WTC11 (cell line): ENCODE measurements at regions not wholly inside any gene's neighbourhood (a gene's known extent, or its start where the extent isn't known, plus 50 kb on each side); places are given as distances from the start of the nearest gene placed in this dataset.

Experiments used
- ATAC-seq: fragments of 200-7000 bp; cut with Tn5 transposase; 2 replicates; pipeline ENCODE4 v1.10.0; 2021; ENCODE audit warnings: mild to moderate bottlenecking, moderate library complexity
- CTCF ChIA-PET: fragments of 300-600 bp; sonication (Branson Sonifier 250); formaldehyde crosslinking; loops from one replicate; lab custom pipeline; 2021; ENCODE audit warnings: antibody characterized with exemption; lab: Charles Lee
- POLR2A ChIA-PET: fragments of 350-600 bp; sonication (Branson Sonifier 250); formaldehyde crosslinking; loops from one replicate; lab custom pipeline; 2021; ENCODE audit warnings: antibody characterized with exemption; lab: Charles Lee
- DNase-seq: peaks from one replicate; pipeline ENCODE4 v3.0.0; 2021; ENCODE audit warnings: low spot score
- H3K27ac Mint-ChIP-seq: 2 replicates; pipeline ENCODE4 v1.8.0; 2021; ENCODE audit warnings: mixed read lengths
- H3K27me3 Mint-ChIP-seq: 2 replicates; pipeline ENCODE4 v1.8.0; 2021; ENCODE audit warnings: low read depth, mild to moderate bottlenecking, moderate library complexity, mixed read lengths
- H3K36me3 Mint-ChIP-seq: 2 replicates; pipeline ENCODE4 v1.8.0; 2021; ENCODE audit warnings: mixed read lengths
- H3K4me1 Mint-ChIP-seq: 2 replicates; pipeline ENCODE4 v1.8.0; 2022; ENCODE audit warnings: mixed read lengths
- H3K4me3 Mint-ChIP-seq: 2 replicates; pipeline ENCODE4 v1.8.0; 2021; ENCODE audit warnings: mild to moderate bottlenecking, moderate library complexity, mixed read lengths
- H3K9me3 Mint-ChIP-seq: 2 replicates; pipeline ENCODE4 v1.8.0; 2021; ENCODE audit warnings: mixed read lengths
- AR ChIP-seq: fragments of 250-450 bp; sonication (Bioruptor Pico); IDR thresholded peaks from 2 replicates; pipeline ENCODE4 v1.9.0; 2021; ENCODE audit warnings: mild to moderate bottlenecking
- ESRRA ChIP-seq: sonication (generic); formaldehyde crosslinking; IDR thresholded peaks from 2 replicates; pipeline ENCODE4 v1.8.1; 2022; ENCODE audit warnings: mild to moderate bottlenecking, missing genetic modification reagents, borderline replicate concordance
- KAT7 ChIP-seq: sonication (generic); formaldehyde crosslinking; IDR thresholded peaks from 2 replicates; pipeline ENCODE4 v1.8.1; 2023; ENCODE audit warnings: missing genetic modification reagents, mild to moderate bottlenecking, borderline replicate concordance
- OVOL2 ChIP-seq: fragments of 250-450 bp; sonication (Bioruptor Pico); IDR thresholded peaks from 2 replicates; pipeline ENCODE4 v1.9.0; 2021; ENCODE audit warnings: mild to moderate bottlenecking, borderline replicate concordance
- RELA ChIP-seq: sonication (generic); formaldehyde crosslinking; IDR thresholded peaks from 2 replicates; pipeline ENCODE4 v1.8.1; 2022; ENCODE audit warnings: missing genetic modification reagents, mild to moderate bottlenecking, borderline replicate concordance
- TEAD4 ChIP-seq: sonication (generic); formaldehyde crosslinking; IDR thresholded peaks from 2 replicates; pipeline ENCODE4 v1.8.0; 2022; ENCODE audit warnings: mild to moderate bottlenecking, missing genetic modification reagents
- ZNF281 ChIP-seq: sonication (generic); formaldehyde crosslinking; IDR thresholded peaks from 2 replicates; pipeline ENCODE4 v1.8.0; 2023; ENCODE audit warnings: mild to moderate bottlenecking, missing genetic modification reagents
- TF ChIP-seq, protein P1 (sequence below): sonication (generic); formaldehyde crosslinking; IDR thresholded peaks from 2 replicates; pipeline ENCODE4 v1.8.1; 2022; ENCODE audit warnings: missing genetic modification reagents, borderline replicate concordance
- TF ChIP-seq, protein P2 (sequence below): fragments of 250-450 bp; sonication (Bioruptor Pico); IDR thresholded peaks from 2 replicates; pipeline ENCODE4 v1.9.0; 2021; ENCODE audit warnings: mild to moderate bottlenecking, borderline replicate concordance
- TF ChIP-seq, protein P3 (sequence below): fragments of 250-450 bp; sonication (Bioruptor Pico); IDR thresholded peaks from 2 replicates; pipeline ENCODE4 v1.9.0; 2021; ENCODE audit warnings: moderate library complexity, mild to moderate bottlenecking, inconsistent platforms, borderline replicate concordance
- TF ChIP-seq, protein P4 (sequence below): sonication (generic); formaldehyde crosslinking; IDR thresholded peaks from 2 replicates; pipeline ENCODE4 v1.8.1; 2022; ENCODE audit warnings: low read depth, missing genetic modification reagents, borderline replicate concordance

GRCh38 chr1:185438936-185439335 lies 121.9 kb upstream of the IVNS1ABP start:
- H3K4me3 Mint-ChIP-seq: no peak overlapping the region
- ChIA-PET CTCF (no interaction called here), POLR2A (no interaction called here)
- no peak for DNase-seq
- TF ChIP-seq, protein P1, sequence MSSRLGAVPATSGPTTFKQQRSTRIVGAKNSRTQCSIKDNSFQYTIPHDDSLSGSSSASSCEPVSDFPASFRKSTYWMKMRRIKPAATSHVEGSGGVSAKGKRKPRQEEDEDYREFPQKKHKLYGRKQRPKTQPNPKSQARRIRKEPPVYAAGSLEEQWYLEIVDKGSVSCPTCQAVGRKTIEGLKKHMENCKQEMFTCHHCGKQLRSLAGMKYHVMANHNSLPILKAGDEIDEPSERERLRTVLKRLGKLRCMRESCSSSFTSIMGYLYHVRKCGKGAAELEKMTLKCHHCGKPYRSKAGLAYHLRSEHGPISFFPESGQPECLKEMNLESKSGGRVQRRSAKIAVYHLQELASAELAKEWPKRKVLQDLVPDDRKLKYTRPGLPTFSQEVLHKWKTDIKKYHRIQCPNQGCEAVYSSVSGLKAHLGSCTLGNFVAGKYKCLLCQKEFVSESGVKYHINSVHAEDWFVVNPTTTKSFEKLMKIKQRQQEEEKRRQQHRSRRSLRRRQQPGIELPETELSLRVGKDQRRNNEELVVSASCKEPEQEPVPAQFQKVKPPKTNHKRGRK (CRISPR knock-in tag): no peak
- TF ChIP-seq ZNF281 (CRISPR knock-in tag): no peak
- TF ChIP-seq ESRRA (CRISPR knock-in tag): no peak
- TF ChIP-seq, protein P2, sequence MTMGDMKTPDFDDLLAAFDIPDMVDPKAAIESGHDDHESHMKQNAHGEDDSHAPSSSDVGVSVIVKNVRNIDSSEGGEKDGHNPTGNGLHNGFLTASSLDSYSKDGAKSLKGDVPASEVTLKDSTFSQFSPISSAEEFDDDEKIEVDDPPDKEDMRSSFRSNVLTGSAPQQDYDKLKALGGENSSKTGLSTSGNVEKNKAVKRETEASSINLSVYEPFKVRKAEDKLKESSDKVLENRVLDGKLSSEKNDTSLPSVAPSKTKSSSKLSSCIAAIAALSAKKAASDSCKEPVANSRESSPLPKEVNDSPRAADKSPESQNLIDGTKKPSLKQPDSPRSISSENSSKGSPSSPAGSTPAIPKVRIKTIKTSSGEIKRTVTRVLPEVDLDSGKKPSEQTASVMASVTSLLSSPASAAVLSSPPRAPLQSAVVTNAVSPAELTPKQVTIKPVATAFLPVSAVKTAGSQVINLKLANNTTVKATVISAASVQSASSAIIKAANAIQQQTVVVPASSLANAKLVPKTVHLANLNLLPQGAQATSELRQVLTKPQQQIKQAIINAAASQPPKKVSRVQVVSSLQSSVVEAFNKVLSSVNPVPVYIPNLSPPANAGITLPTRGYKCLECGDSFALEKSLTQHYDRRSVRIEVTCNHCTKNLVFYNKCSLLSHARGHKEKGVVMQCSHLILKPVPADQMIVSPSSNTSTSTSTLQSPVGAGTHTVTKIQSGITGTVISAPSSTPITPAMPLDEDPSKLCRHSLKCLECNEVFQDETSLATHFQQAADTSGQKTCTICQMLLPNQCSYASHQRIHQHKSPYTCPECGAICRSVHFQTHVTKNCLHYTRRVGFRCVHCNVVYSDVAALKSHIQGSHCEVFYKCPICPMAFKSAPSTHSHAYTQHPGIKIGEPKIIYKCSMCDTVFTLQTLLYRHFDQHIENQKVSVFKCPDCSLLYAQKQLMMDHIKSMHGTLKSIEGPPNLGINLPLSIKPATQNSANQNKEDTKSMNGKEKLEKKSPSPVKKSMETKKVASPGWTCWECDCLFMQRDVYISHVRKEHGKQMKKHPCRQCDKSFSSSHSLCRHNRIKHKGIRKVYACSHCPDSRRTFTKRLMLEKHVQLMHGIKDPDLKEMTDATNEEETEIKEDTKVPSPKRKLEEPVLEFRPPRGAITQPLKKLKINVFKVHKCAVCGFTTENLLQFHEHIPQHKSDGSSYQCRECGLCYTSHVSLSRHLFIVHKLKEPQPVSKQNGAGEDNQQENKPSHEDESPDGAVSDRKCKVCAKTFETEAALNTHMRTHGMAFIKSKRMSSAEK (CRISPR knock-in tag): no peak
- no peak for TF ChIP-seq TEAD4 (CRISPR knock-in tag)
- no peak for TF ChIP-seq RELA (CRISPR knock-in tag)
- TF ChIP-seq, protein P3, sequence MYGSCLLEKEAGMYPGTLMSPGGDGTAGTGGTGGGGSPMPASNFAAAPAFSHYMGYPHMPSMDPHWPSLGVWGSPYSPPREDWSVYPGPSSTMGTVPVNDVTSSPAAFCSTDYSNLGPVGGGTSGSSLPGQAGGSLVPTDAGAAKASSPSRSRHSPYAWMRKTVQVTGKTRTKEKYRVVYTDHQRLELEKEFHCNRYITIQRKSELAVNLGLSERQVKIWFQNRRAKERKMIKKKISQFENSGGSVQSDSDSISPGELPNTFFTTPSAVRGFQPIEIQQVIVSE: no peak
- TF ChIP-seq KAT7 (CRISPR knock-in tag): no peak
- TF ChIP-seq AR (CRISPR knock-in tag): no peak
- TF ChIP-seq OVOL2 (CRISPR knock-in tag): no peak
- TF ChIP-seq, protein P4, sequence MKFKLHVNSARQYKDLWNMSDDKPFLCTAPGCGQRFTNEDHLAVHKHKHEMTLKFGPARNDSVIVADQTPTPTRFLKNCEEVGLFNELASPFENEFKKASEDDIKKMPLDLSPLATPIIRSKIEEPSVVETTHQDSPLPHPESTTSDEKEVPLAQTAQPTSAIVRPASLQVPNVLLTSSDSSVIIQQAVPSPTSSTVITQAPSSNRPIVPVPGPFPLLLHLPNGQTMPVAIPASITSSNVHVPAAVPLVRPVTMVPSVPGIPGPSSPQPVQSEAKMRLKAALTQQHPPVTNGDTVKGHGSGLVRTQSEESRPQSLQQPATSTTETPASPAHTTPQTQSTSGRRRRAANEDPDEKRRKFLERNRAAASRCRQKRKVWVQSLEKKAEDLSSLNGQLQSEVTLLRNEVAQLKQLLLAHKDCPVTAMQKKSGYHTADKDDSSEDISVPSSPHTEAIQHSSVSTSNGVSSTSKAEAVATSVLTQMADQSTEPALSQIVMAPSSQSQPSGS (CRISPR knock-in tag): no peak
- no peak for ATAC-seq
- no peak overlapping the region for H3K27ac Mint-ChIP-seq
- H3K36me3 Mint-ChIP-seq: no peaks in the 10 kb centered on the region
- H3K4me1 Mint-ChIP-seq: no peaks in the 10 kb centered on the region
- no peaks in the 10 kb centered on the region for H3K9me3 Mint-ChIP-seq
- no peaks in the 10 kb centered on the region for H3K27me3 Mint-ChIP-seq
